Neural progenitor cell (in vitro differentiated cells): ENCODE measurements at regions not wholly inside any gene's neighbourhood (a gene's known extent, or its start where the extent isn't known, plus 50 kb on each side); places are given as distances from the start of the nearest gene placed in this dataset.

ENCODE experiments used
- DNase-seq: peaks from one replicate; pipeline ENCODE4 v3.0.0-alpha.2; 2016; ENCODE audit warnings: low spot score
- H2AFZ ChIP-seq: fragments of 200-600 bp; sonication (generic); replicated peaks from 2 replicates; pipeline ENCODE4 v1.6.1; 2016; ENCODE audit warnings: antibody characterized with exemption
- H3F3A ChIP-seq: fragments of 200-600 bp; sonication (generic); 2 replicates; pipeline ENCODE4 v1.6.1; 2016; ENCODE audit warnings: antibody characterized with exemption, low read depth
- H3K27ac ChIP-seq: fragments of 200-600 bp; sonication (generic); 2 replicates; pipeline ENCODE4 v1.5.1; 2016; ENCODE audit warnings: mild to moderate bottlenecking
- H3K27me3 ChIP-seq: fragments of 200-600 bp; sonication (generic); 2 replicates; pipeline ENCODE4 v1.6.1; 2016; ENCODE audit warnings: mild to moderate bottlenecking, moderate library complexity
- H3K36me3 ChIP-seq: fragments of 200-600 bp; sonication (generic); 2 replicates; pipeline ENCODE4 v1.5.1; 2016
- H3K4me1 ChIP-seq: fragments of 200-600 bp; sonication (generic); 2 replicates; pipeline ENCODE4 v1.6.1; 2016; ENCODE audit warnings: mixed run types
- H3K4me2 ChIP-seq: fragments of 200-600 bp; sonication (generic); 2 replicates; pipeline ENCODE4 v1.6.1; 2016
- H3K4me3 ChIP-seq: fragments of 200-600 bp; sonication (generic); 2 replicates; pipeline ENCODE4 v1.5.1; 2016
- H3K79me2 ChIP-seq: fragments of 200-600 bp; sonication (generic); 2 replicates; pipeline ENCODE4 v1.6.1; 2016; ENCODE audit warnings: low read depth
- H3K9ac ChIP-seq: fragments of 200-600 bp; sonication (generic); 2 replicates; pipeline ENCODE4 v1.6.1; 2016
- H3K9me3 ChIP-seq: fragments of 200-600 bp; sonication (generic); 2 replicates; pipeline ENCODE4 v1.5.1; 2016; ENCODE audit warnings: low read depth
- H4K20me1 ChIP-seq: fragments of 200-600 bp; sonication (generic); 2 replicates; pipeline ENCODE4 v1.6.1; 2016; ENCODE audit warnings: low read depth
- H3K27ac Mint-ChIP-seq: 3 replicates; pipeline ENCODE4 v1.8.0; 2021; ENCODE audit warnings: mixed read lengths
- H3K27me3 Mint-ChIP-seq: 2 replicates; pipeline ENCODE4 v1.8.0; 2022; ENCODE audit warnings: low read depth, mild to moderate bottlenecking, inconsistent platforms, moderate library complexity, mixed read lengths; ENCODE audit not compliant: insufficient read depth
- H3K36me3 Mint-ChIP-seq: 3 replicates; pipeline ENCODE4 v1.8.0; 2021; ENCODE audit warnings: mixed read lengths
- H3K4me1 Mint-ChIP-seq: 3 replicates; pipeline ENCODE4 v1.8.0; 2021; ENCODE audit warnings: mixed read lengths
- H3K4me3 Mint-ChIP-seq: 3 replicates; pipeline ENCODE4 v1.8.0; 2021; ENCODE audit warnings: mild to moderate bottlenecking, moderate library complexity, mixed read lengths
- H3K9me3 Mint-ChIP-seq: 3 replicates; pipeline ENCODE4 v1.8.0; 2020; ENCODE audit warnings: mixed read lengths
- EZH2 ChIP-seq: fragments of 200-600 bp; sonication (generic); IDR thresholded peaks from 2 replicates; pipeline ENCODE4 v1.6.1; 2017; ENCODE audit warnings: antibody characterized with exemption, mild to moderate bottlenecking, moderate library complexity
- EZH2phosphoT487 ChIP-seq: fragments of 200-600 bp; sonication (generic); IDR thresholded peaks from 2 replicates; pipeline ENCODE4 v1.6.1; 2017; ENCODE audit warnings: antibody characterized with exemption
- TF ChIP-seq, protein P1 (sequence below): fragments of 200-600 bp; sonication (generic); IDR thresholded peaks from 2 replicates; pipeline ENCODE4 v1.5.1; 2017; ENCODE audit warnings: antibody characterized with exemption, mild to moderate bottlenecking

DNA sequence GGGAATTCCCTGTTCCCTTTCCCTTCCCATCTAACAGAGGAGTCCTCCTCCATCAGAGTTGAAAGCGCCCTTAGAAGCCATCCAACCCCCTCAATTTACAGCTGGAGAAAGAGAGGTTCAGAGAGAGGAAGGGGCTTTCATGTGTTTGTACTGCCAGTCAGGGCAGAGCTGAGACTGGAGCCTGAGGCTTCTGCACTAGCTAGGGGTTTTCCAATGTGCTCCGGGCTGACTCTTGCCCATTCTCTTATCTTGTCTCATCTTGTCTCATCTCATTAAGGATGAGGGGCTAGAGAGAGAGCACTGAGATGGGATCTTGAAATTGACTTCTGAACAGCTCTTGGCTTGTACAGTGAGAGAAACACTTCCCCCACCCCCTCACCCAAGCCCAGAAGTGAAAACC lies 67.4 kb upstream of the SHB start:
- H3K27ac Mint-ChIP-seq = no peak overlapping the region
- H3K79me2 ChIP-seq = no peaks in the 10 kb centered on the region

DNA sequence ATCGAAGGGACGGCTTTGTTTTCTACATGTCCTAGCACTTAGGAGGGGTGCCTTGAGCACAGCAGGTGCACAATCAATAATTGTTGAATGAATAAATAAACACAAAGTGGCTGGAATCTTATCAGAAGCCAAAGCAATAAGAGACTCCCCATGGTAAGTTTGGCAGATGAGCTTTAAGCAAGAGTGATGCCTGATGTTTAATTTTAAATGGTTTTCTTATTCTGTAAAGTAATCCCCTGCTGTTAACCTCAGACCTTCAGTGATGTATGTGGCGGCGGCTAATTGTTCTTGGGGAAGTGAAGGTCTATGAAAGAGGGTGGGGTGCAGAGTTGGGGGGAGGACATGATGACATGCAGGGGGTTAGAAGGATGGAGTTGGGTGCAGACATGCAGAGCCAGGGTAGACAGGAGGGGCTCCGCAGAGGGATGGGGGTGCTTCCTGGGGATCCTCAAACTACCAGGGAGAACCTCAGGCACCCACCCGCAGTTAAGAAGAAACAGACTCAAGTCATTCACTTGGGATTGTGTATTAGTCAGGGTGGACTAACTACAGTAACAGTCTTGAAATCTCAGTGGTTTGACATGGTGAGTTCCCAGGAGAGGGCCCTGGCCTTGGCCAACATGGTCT lies 65.7 kb upstream of the SHB start:
- Histone ChIP-seq H3K27ac (no peak overlapping the region), H3K27me3 (peaks cover 11% of the 10 kb centered on the region), H3K79me2 (no peaks in the 10 kb centered on the region), H3K36me3 (no peaks in the 10 kb centered on the region), H4K20me1 (no peaks in the 10 kb centered on the region), H3F3A (no peaks in the 10 kb centered on the region), H3K9me3 (no peaks in the 10 kb centered on the region), H3K9ac (no peak overlapping the region), H3K4me2 (no peak overlapping the region), H2AFZ (no peak overlapping the region), H3K4me3 (no peak overlapping the region), H3K4me1 (no peaks in the 10 kb centered on the region)
- Mint-ChIP-seq H3K27ac (no peak overlapping the region), H3K4me3 (no peak overlapping the region), H3K4me1 (peaks cover 11% of the 10 kb centered on the region), H3K36me3 (no peaks in the 10 kb centered on the region), H3K27me3 (peaks cover 3% of the 10 kb centered on the region), H3K9me3 (no peaks in the 10 kb centered on the region)
- no peak for DNase-seq
- TF ChIP-seq, protein P1, sequence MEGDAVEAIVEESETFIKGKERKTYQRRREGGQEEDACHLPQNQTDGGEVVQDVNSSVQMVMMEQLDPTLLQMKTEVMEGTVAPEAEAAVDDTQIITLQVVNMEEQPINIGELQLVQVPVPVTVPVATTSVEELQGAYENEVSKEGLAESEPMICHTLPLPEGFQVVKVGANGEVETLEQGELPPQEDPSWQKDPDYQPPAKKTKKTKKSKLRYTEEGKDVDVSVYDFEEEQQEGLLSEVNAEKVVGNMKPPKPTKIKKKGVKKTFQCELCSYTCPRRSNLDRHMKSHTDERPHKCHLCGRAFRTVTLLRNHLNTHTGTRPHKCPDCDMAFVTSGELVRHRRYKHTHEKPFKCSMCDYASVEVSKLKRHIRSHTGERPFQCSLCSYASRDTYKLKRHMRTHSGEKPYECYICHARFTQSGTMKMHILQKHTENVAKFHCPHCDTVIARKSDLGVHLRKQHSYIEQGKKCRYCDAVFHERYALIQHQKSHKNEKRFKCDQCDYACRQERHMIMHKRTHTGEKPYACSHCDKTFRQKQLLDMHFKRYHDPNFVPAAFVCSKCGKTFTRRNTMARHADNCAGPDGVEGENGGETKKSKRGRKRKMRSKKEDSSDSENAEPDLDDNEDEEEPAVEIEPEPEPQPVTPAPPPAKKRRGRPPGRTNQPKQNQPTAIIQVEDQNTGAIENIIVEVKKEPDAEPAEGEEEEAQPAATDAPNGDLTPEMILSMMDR = no peak
- TF ChIP-seq EZH2 (no peak), EZH2phosphoT487 (no peak)

More for the DNA sequence above, 67.4 kb upstream of the SHB start:
- Histone ChIP-seq H3K4me1 (no peaks in the 10 kb centered on the region), H3K27me3 (peaks cover 26% of the 10 kb centered on the region), H3F3A (no peaks in the 10 kb centered on the region), H3K4me3 (no peak overlapping the region), H3K36me3 (no peaks in the 10 kb centered on the region), H3K4me2 (no peak overlapping the region), H4K20me1 (no peaks in the 10 kb centered on the region), H3K9me3 (no peaks in the 10 kb centered on the region), H3K9ac (no peak overlapping the region), H3K27ac (no peak overlapping the region), H2AFZ (no peak overlapping the region)
- Mint-ChIP-seq H3K36me3 (no peaks in the 10 kb centered on the region), H3K4me3 (no peak overlapping the region), H3K4me1 (peaks cover 8% of the 10 kb centered on the region), H3K9me3 (no peaks in the 10 kb centered on the region), H3K27me3 (peaks cover 7% of the 10 kb centered on the region)
- no peak for DNase-seq
- TF ChIP-seq, protein P1 = no peak
- TF ChIP-seq EZH2phosphoT487 (no peak), EZH2 (no peak)

DNA sequence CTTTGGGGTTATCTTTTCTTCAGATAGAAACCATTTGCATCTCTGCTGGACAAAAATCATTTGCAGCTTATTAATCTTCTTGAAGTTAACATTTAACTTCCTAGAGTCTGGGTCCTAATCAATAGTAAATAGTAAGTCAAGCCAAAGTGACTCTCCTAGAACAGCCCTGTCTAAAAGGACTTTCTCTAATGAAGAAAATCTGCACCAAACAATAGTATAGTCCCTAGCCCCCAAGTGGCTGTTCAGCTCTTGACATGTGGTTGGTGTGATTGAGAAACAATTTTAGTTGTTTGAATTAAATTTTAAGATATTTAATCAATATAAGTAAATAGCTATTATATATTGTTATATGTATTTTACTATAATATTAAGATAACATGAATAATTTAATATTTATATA lies 64.6 kb upstream of the SHB start:
- Histone ChIP-seq H3K27me3 (peaks cover 4% of the 10 kb centered on the region), H3K9ac (no peak overlapping the region), H3K4me1 (no peaks in the 10 kb centered on the region), H3F3A (no peaks in the 10 kb centered on the region), H2AFZ (no peak overlapping the region), H3K9me3 (no peaks in the 10 kb centered on the region), H3K4me2 (no peak overlapping the region), H3K27ac (no peak overlapping the region), H4K20me1 (no peaks in the 10 kb centered on the region), H3K36me3 (no peaks in the 10 kb centered on the region), H3K4me3 (no peak overlapping the region), H3K79me2 (no peaks in the 10 kb centered on the region)
- Mint-ChIP-seq H3K4me1 (peaks cover 11% of the 10 kb centered on the region), H3K4me3 (no peak overlapping the region), H3K27ac (no peak overlapping the region), H3K9me3 (no peaks in the 10 kb centered on the region), H3K36me3 (no peaks in the 10 kb centered on the region), H3K27me3 (peaks cover 3% of the 10 kb centered on the region)
- DNase-seq = no peak
- no peak for TF ChIP-seq EZH2
- TF ChIP-seq EZH2phosphoT487 = no peak
- TF ChIP-seq, protein P1 = no peak
